GM23338 (cell line): ENCODE measurements at regions not wholly inside any gene's neighbourhood (a gene's known extent, or its start where the extent isn't known, plus 50 kb on each side); places are given as distances from the start of the nearest gene placed in this dataset.

ENCODE experiments used
- CREB1 ChIP-seq: fragments of 250-450 bp; sonication (Bioruptor Pico); IDR thresholded peaks from 2 replicates; pipeline ENCODE4 v1.5.0; 2020; ENCODE audit warnings: low read depth, mild to moderate bottlenecking, moderate library complexity
- EZH2phosphoT487 ChIP-seq: fragments of 200-600 bp; sonication (generic); IDR thresholded peaks from one replicate; pipeline ENCODE4 v1.8.1; 2018; ENCODE audit warnings: antibody characterized with exemption; ENCODE audit not compliant: unreplicated experiment
- JUNB ChIP-seq: IDR thresholded peaks from one replicate; pipeline ENCODE4 v1.6.1; 2016; ENCODE audit warnings: antibody characterized with exemption; ENCODE audit not compliant: unreplicated experiment
- NANOG ChIP-seq: IDR thresholded peaks from 2 replicates; pipeline ENCODE4 v1.6.1; 2016; ENCODE audit warnings: antibody characterized with exemption, borderline replicate concordance
- POLR2AphosphoS5 ChIP-seq: IDR thresholded peaks from 2 replicates; pipeline ENCODE4 v1.6.1; 2016; ENCODE audit warnings: antibody characterized with exemption, low read depth
- STAT1 ChIP-seq: IDR thresholded peaks from one replicate; pipeline ENCODE4 v1.6.1; 2016; ENCODE audit warnings: antibody characterized with exemption; ENCODE audit not compliant: unreplicated experiment
- ZNF114 ChIP-seq: fragments of 250-450 bp; sonication (Bioruptor Pico); IDR thresholded peaks from 2 replicates; pipeline ENCODE4 v1.5.0; 2020; ENCODE audit warnings: mild to moderate bottlenecking, moderate library complexity
- ZNF331 ChIP-seq: fragments of 250-450 bp; sonication (Bioruptor Pico); IDR thresholded peaks from 2 replicates; pipeline ENCODE4 v1.5.0; 2020; ENCODE audit warnings: low read depth, mild to moderate bottlenecking, moderate library complexity
- TF ChIP-seq, protein P1 (sequence below): fragments of 250-450 bp; sonication (Bioruptor Pico); IDR thresholded peaks from 2 replicates; pipeline ENCODE4 v1.5.0; 2020; ENCODE audit warnings: mild to moderate bottlenecking, moderate library complexity
- TF ChIP-seq, protein P2 (sequence below), 2 experiments: fragments of 200-600 bp in 1 of 2; sonication (generic) in 1 of 2; conservative IDR thresholded peaks; 2 replicates each; pipeline versions ENCODE4 v1.5.1 to v1.6.1; 2016 to 2017; ENCODE audit warnings: antibody characterized with exemption in 2 of 2, low read depth in 2 of 2, mild to moderate bottlenecking in 2 of 2, moderate library complexity in 1 of 2
- TF ChIP-seq, protein P3 (sequence below): IDR thresholded peaks from 2 replicates; pipeline ENCODE4 v1.6.1; 2016; ENCODE audit warnings: antibody characterized with exemption

- TF ChIP-seq, protein P1, sequence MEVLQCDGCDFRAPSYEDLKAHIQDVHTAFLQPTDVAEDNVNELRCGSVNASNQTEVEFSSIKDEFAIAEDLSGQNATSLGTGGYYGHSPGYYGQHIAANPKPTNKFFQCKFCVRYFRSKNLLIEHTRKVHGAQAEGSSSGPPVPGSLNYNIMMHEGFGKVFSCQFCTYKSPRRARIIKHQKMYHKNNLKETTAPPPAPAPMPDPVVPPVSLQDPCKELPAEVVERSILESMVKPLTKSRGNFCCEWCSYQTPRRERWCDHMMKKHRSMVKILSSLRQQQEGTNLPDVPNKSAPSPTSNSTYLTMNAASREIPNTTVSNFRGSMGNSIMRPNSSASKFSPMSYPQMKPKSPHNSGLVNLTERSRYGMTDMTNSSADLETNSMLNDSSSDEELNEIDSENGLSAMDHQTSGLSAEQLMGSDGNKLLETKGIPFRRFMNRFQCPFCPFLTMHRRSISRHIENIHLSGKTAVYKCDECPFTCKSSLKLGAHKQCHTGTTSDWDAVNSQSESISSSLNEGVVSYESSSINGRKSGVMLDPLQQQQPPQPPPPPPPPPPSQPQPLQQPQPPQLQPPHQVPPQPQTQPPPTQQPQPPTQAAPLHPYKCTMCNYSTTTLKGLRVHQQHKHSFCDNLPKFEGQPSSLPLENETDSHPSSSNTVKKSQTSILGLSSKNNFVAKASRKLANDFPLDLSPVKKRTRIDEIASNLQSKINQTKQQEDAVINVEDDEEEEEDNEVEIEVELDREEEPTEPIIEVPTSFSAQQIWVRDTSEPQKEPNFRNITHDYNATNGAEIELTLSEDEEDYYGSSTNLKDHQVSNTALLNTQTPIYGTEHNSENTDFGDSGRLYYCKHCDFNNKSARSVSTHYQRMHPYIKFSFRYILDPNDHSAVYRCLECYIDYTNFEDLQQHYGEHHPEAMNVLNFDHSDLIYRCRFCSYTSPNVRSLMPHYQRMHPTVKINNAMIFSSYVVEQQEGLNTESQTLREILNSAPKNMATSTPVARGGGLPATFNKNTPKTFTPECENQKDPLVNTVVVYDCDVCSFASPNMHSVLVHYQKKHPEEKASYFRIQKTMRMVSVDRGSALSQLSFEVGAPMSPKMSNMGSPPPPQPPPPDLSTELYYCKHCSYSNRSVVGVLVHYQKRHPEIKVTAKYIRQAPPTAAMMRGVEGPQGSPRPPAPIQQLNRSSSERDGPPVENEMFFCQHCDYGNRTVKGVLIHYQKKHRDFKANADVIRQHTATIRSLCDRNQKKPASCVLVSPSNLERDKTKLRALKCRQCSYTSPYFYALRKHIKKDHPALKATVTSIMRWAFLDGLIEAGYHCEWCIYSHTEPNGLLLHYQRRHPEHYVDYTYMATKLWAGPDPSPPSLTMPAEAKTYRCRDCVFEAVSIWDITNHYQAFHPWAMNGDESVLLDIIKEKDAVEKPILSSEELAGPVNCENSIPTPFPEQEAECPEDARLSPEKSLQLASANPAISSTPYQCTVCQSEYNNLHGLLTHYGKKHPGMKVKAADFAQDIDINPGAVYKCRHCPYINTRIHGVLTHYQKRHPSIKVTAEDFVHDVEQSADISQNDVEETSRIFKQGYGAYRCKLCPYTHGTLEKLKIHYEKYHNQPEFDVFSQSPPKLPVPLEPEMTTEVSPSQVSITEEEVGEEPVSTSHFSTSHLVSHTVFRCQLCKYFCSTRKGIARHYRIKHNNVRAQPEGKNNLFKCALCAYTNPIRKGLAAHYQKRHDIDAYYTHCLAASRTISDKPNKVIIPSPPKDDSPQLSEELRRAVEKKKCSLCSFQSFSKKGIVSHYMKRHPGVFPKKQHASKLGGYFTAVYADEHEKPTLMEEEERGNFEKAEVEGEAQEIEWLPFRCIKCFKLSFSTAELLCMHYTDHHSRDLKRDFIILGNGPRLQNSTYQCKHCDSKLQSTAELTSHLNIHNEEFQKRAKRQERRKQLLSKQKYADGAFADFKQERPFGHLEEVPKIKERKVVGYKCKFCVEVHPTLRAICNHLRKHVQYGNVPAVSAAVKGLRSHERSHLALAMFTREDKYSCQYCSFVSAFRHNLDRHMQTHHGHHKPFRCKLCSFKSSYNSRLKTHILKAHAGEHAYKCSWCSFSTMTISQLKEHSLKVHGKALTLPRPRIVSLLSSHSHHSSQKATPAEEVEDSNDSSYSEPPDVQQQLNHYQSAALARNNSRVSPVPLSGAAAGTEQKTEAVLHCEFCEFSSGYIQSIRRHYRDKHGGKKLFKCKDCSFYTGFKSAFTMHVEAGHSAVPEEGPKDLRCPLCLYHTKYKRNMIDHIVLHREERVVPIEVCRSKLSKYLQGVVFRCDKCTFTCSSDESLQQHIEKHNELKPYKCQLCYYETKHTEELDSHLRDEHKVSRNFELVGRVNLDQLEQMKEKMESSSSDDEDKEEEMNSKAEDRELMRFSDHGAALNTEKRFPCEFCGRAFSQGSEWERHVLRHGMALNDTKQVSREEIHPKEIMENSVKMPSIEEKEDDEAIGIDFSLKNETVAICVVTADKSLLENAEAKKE (CRISPR knock-in tag) = no peak
- TF ChIP-seq STAT1 (no peak), ZNF331 (CRISPR knock-in tag) (no peak), ZNF114 (no peak), POLR2AphosphoS5 (no peak), NANOG (no peak), JUNB (no peak), CREB1 (CRISPR knock-in tag) (no peak), EZH2phosphoT487 (no peak)
- TF ChIP-seq, protein P2, sequence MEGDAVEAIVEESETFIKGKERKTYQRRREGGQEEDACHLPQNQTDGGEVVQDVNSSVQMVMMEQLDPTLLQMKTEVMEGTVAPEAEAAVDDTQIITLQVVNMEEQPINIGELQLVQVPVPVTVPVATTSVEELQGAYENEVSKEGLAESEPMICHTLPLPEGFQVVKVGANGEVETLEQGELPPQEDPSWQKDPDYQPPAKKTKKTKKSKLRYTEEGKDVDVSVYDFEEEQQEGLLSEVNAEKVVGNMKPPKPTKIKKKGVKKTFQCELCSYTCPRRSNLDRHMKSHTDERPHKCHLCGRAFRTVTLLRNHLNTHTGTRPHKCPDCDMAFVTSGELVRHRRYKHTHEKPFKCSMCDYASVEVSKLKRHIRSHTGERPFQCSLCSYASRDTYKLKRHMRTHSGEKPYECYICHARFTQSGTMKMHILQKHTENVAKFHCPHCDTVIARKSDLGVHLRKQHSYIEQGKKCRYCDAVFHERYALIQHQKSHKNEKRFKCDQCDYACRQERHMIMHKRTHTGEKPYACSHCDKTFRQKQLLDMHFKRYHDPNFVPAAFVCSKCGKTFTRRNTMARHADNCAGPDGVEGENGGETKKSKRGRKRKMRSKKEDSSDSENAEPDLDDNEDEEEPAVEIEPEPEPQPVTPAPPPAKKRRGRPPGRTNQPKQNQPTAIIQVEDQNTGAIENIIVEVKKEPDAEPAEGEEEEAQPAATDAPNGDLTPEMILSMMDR (conservative IDR thresholded peaks at IDR 0.05; ENCODE audit: low read depth in 2 of 2) = no peak
- TF ChIP-seq, protein P3, sequence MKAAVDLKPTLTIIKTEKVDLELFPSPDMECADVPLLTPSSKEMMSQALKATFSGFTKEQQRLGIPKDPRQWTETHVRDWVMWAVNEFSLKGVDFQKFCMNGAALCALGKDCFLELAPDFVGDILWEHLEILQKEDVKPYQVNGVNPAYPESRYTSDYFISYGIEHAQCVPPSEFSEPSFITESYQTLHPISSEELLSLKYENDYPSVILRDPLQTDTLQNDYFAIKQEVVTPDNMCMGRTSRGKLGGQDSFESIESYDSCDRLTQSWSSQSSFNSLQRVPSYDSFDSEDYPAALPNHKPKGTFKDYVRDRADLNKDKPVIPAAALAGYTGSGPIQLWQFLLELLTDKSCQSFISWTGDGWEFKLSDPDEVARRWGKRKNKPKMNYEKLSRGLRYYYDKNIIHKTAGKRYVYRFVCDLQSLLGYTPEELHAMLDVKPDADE = no peak
Observed at GRCh38 chr10:9234191-9234590, 1179.7 kb downstream of the GATA3 start (continued).
